ENCODE measurements at regions not wholly inside any gene's neighbourhood (a gene's known extent, or its start where the extent isn't known, plus 50 kb on each side); places are given as distances from the start of the nearest gene placed in this dataset.
"Not testable (repeated sequence)": the region's sequence is repeated elsewhere in the genome, so short reads cannot be mapped to it uniquely, and the experiment has no call there.

GRCh38 chr5:104472811-104473210, 910.2 kb upstream of the NUDT12 start:
- Mint-ChIP-seq H3K4me3 (no peak overlapping the region), H3K27ac (no peak overlapping the region), H3K9me3 (peaks cover 15 to 16% of the 10 kb centered on the region in 2 donors), H3K27me3 (no peaks in the 10 kb centered on the region), H3K4me1 (no peaks in the 10 kb centered on the region)
- no peak for DNase-seq
- no peak for ATAC-seq

GRCh38 chr5:104456122-104456521, 893.5 kb upstream of the NUDT12 start:
- H3K4me3 Mint-ChIP-seq = no peak overlapping the region
- H3K27me3 Mint-ChIP-seq = no peaks in the 10 kb centered on the region
- H3K9me3 Mint-ChIP-seq = peaks cover 8 to 17% of the 10 kb centered on the region in 2 donors
- DNase-seq = no peak
- ATAC-seq = no peak
- no peak overlapping the region for H3K27ac Mint-ChIP-seq
- no peaks in the 10 kb centered on the region for H3K4me1 Mint-ChIP-seq

- Mint-ChIP-seq H3K4me1 (no peaks in the 10 kb centered on the region), H3K27ac (no peak overlapping the region), H3K27me3 (no peaks in the 10 kb centered on the region)
Observed at GRCh38 chr5:104452550-104452949, 890.0 kb upstream of the NUDT12 start.

GRCh38 chr5:104451911-104452310, 889.3 kb upstream of the NUDT12 start:
- not testable (repeated sequence) for ATAC-seq, H3K4me1 Mint-ChIP-seq, H3K27ac Mint-ChIP-seq, H3K27me3 Mint-ChIP-seq, H3K4me3 Mint-ChIP-seq, DNase-seq
- peaks cover 8 to 15% of the 10 kb centered on the region in 2 donors for H3K9me3 Mint-ChIP-seq

More at GRCh38 chr5:104452550-104452949, 890.0 kb upstream of the NUDT12 start:
- ATAC-seq (no peak), DNase-seq (no peak)
- H3K4me3 Mint-ChIP-seq = no peak overlapping the region
- peaks cover 10 to 15% of the 10 kb centered on the region in 2 donors for H3K9me3 Mint-ChIP-seq

GRCh38 chr5:104444656-104445055, 882.1 kb upstream of the NUDT12 start:
- Mint-ChIP-seq H3K4me1 (no peaks in the 10 kb centered on the region), H3K4me3 (no peak overlapping the region), H3K27me3 (no peaks in the 10 kb centered on the region), H3K9me3 (peaks cover 3 to 7% of the 10 kb centered on the region in 2 donors), H3K27ac (no peak overlapping the region)
- no peak for ATAC-seq
- DNase-seq = no peak

- H3K27me3 Mint-ChIP-seq = no peaks in the 10 kb centered on the region
- H3K4me3 Mint-ChIP-seq = no peak overlapping the region
- ATAC-seq (no peak), DNase-seq (no peak)
- H3K27ac Mint-ChIP-seq = no peak overlapping the region
- H3K4me1 Mint-ChIP-seq = no peaks in the 10 kb centered on the region
- H3K9me3 Mint-ChIP-seq = peaks cover 0 to 3% of the 10 kb centered on the region in 2 donors
Observed at GRCh38 chr5:104443706-104444105, 881.1 kb upstream of the NUDT12 start.

GRCh38 chr5:104431981-104432380, 869.4 kb upstream of the NUDT12 start:
- H3K27me3 Mint-ChIP-seq = no peaks in the 10 kb centered on the region
- H3K4me3 Mint-ChIP-seq = no peak overlapping the region
- no peak for DNase-seq
- H3K9me3 Mint-ChIP-seq = no peaks in the 10 kb centered on the region
- no peak overlapping the region for H3K27ac Mint-ChIP-seq
- ATAC-seq = no peak
- H3K4me1 Mint-ChIP-seq = no peaks in the 10 kb centered on the region

- no peak for DNase-seq
- no peaks in the 10 kb centered on the region for H3K9me3 Mint-ChIP-seq
- no peaks in the 10 kb centered on the region for H3K4me1 Mint-ChIP-seq
- no peaks in the 10 kb centered on the region for H3K27me3 Mint-ChIP-seq
- H3K4me3 Mint-ChIP-seq = no peak overlapping the region
- H3K27ac Mint-ChIP-seq = no peak overlapping the region
- ATAC-seq = no peak
Observed at GRCh38 chr5:104431002-104431620, 868.5 kb upstream of the NUDT12 start.

- DNase-seq (no peak), ATAC-seq (no peak)
- Mint-ChIP-seq H3K27ac (no peak overlapping the region), H3K27me3 (no peaks in the 10 kb centered on the region), H3K4me3 (no peak overlapping the region), H3K9me3 (no peaks in the 10 kb centered on the region), H3K4me1 (no peaks in the 10 kb centered on the region)
Observed at GRCh38 chr5:104429911-104430310, 867.3 kb upstream of the NUDT12 start.

- no peak for ATAC-seq
- Mint-ChIP-seq H3K4me1 (no peaks in the 10 kb centered on the region), H3K27ac (no peak overlapping the region)
Observed at GRCh38 chr5:104421431-104421830, 858.8 kb upstream of the NUDT12 start.

GRCh38 chr5:104418056-104418455, 855.5 kb upstream of the NUDT12 start:
- H3K27me3 Mint-ChIP-seq = no peaks in the 10 kb centered on the region
- no peak overlapping the region for H3K4me3 Mint-ChIP-seq
- H3K4me1 Mint-ChIP-seq = no peaks in the 10 kb centered on the region
- ATAC-seq = no peak
- no peak for DNase-seq
- no peak overlapping the region for H3K27ac Mint-ChIP-seq
- peaks cover 5 to 14% of the 10 kb centered on the region in 2 donors for H3K9me3 Mint-ChIP-seq

More at GRCh38 chr5:104421431-104421830, 858.8 kb upstream of the NUDT12 start:
- no peak for DNase-seq
- Mint-ChIP-seq H3K9me3 (peaks cover 0 to 15% of the 10 kb centered on the region in 2 donors), H3K27me3 (no peaks in the 10 kb centered on the region), H3K4me3 (no peak overlapping the region)

GRCh38 chr5:104412649-104413240, 850.2 kb upstream of the NUDT12 start:
- Mint-ChIP-seq H3K27me3 (no peaks in the 10 kb centered on the region), H3K4me3 (no peak overlapping the region), H3K27ac (no peak overlapping the region), H3K9me3 (peaks cover 5 to 7% of the 10 kb centered on the region in 2 donors), H3K4me1 (no peaks in the 10 kb centered on the region)
- ATAC-seq = no peak
- no peak for DNase-seq

- H3K27me3 Mint-ChIP-seq = no peaks in the 10 kb centered on the region
- peaks cover 22 to 30% of the 10 kb centered on the region in 2 donors for H3K9me3 Mint-ChIP-seq
- H3K4me1 Mint-ChIP-seq = no peaks in the 10 kb centered on the region
Observed at GRCh38 chr5:104400941-104401340, 838.4 kb upstream of the NUDT12 start.

GRCh38 chr5:104385906-104386305, 823.3 kb upstream of the NUDT12 start:
- no peak overlapping the region for H3K4me3 Mint-ChIP-seq
- no peaks in the 10 kb centered on the region for H3K4me1 Mint-ChIP-seq
- no peak overlapping the region for H3K27ac Mint-ChIP-seq
- no peak for ATAC-seq
- H3K9me3 Mint-ChIP-seq = peaks cover 10 to 17% of the 10 kb centered on the region in 2 donors
- no peak for DNase-seq
- H3K27me3 Mint-ChIP-seq = no peaks in the 10 kb centered on the region

More at GRCh38 chr5:104400941-104401340, 838.4 kb upstream of the NUDT12 start:
- ATAC-seq = no peak
- Mint-ChIP-seq H3K27ac (no peak overlapping the region), H3K4me3 (no peak overlapping the region)
- DNase-seq = no peak

GRCh38 chr5:104375345-104375744, 812.8 kb upstream of the NUDT12 start:
- no peak overlapping the region for H3K4me3 Mint-ChIP-seq
- H3K27me3 Mint-ChIP-seq = no peaks in the 10 kb centered on the region
- no peak overlapping the region for H3K27ac Mint-ChIP-seq
- no peak for ATAC-seq
- H3K4me1 Mint-ChIP-seq = no peaks in the 10 kb centered on the region
- DNase-seq = no peak
- peaks cover 0 to 11% of the 10 kb centered on the region in 2 donors for H3K9me3 Mint-ChIP-seq

GRCh38 chr5:104372796-104373195, 810.2 kb upstream of the NUDT12 start:
- no peak overlapping the region for H3K27ac Mint-ChIP-seq
- no peaks in the 10 kb centered on the region for H3K27me3 Mint-ChIP-seq
- no peak overlapping the region for H3K4me3 Mint-ChIP-seq
- H3K4me1 Mint-ChIP-seq = no peaks in the 10 kb centered on the region
- ATAC-seq (no peak), DNase-seq (no peak)
- peaks cover 0 to 11% of the 10 kb centered on the region in 2 donors for H3K9me3 Mint-ChIP-seq

Measured in stimulated activated naive CD8-positive, alpha-beta T cell treated with anti-CD3 and anti-CD28 coated beads, Interleukin-15, amount 100 ng/mL, for 72 hours (primary cell).